ENCODE measurements at regions not wholly inside any gene's neighbourhood (a gene's known extent, or its start where the extent isn't known, plus 50 kb on each side); places are given as distances from the start of the nearest gene placed in this dataset.

- ChIA-PET CTCF (no interaction called here), POLR2A (no interaction called here)
- Histone ChIP-seq H3K36me3 (ENCODE audit: control insufficient read depth, insufficient read depth, low read length) (no peaks in the 10 kb centered on the region), H3K9me3 (ENCODE audit: control insufficient read depth, insufficient read depth, low read depth, low read length) (no peaks in the 10 kb centered on the region), H3K4me1 (ENCODE audit: control insufficient read depth, insufficient read depth, low read length) (no peaks in the 10 kb centered on the region), H3K27ac (ENCODE audit: low read length) (no peak overlapping the region), H3K4me3 (ENCODE audit: low read depth in 2 of 2, low read length in 2 of 2) (no peak overlapping the region), H3K27me3 (ENCODE audit: control insufficient read depth, insufficient read depth, low read length) (no peaks in the 10 kb centered on the region)
- TF ChIP-seq CTCF (IDR thresholded peaks at IDR 0.05) (no peak), SIN3A (IDR thresholded peaks at IDR 0.05; ENCODE audit: borderline replicate concordance, insufficient read depth, low read depth, low read length) (no peak)
- DNase-seq (ENCODE audit: low read depth, low spot score) (no peak), ATAC-seq (no peak)
- intact Hi-C loops (cut with micrococcal nuclease; ENCODE audit: unreplicated experiment) = no loop called here
- BruUV-seq (replicated peaks) = no TSS peak
- in situ Hi-C loops (cut with HindIII; ENCODE audit: low pct_unique_long_range_greater_than_20kb, low sequenced_read_pairs) = no loop called here
Observed at GRCh38 chrX:65925592-65925991, 114.3 kb downstream of the VSIG4 start.

GRCh38 chrX:65925005-65925404 is 114.9 kb downstream of the VSIG4 start:
- CTCF ChIA-PET = no interaction called here

More at GRCh38 chrX:65925005-65925404, 114.9 kb downstream of the VSIG4 start:
- POLR2A ChIA-PET = no interaction called here
- no peak overlapping the region for H3K4me3 ChIP-seq (ENCODE audit: low read depth in 2 of 2, low read length in 2 of 2)
- DNase-seq (ENCODE audit: low read depth, low spot score) = no peak
- BruUV-seq (replicated peaks) = no TSS peak
- no peaks in the 10 kb centered on the region for H3K9me3 ChIP-seq (ENCODE audit: control insufficient read depth, insufficient read depth, low read depth, low read length)
- H3K4me1 ChIP-seq (ENCODE audit: control insufficient read depth, insufficient read depth, low read length) = no peaks in the 10 kb centered on the region
- no peak for TF ChIP-seq CTCF (IDR thresholded peaks at IDR 0.05)
- TF ChIP-seq POLR2AphosphoS5 (IDR thresholded peaks at IDR 0.05; ENCODE audit: low read depth, low read length) = no peak
- no peak for TF ChIP-seq TCF7L2 (IDR thresholded peaks at IDR 0.05; ENCODE audit: low read depth, low read length)
- no peak for TF ChIP-seq REST (IDR thresholded peaks at IDR 0.05; ENCODE audit: insufficient read depth in 1 of 2, low read depth in 2 of 2, low read length in 1 of 2)
- no peak for TF ChIP-seq SIN3A (IDR thresholded peaks at IDR 0.05; ENCODE audit: borderline replicate concordance, insufficient read depth, low read depth, low read length)
- ATAC-seq = no peak
- no peaks in the 10 kb centered on the region for H3K36me3 ChIP-seq (ENCODE audit: control insufficient read depth, insufficient read depth, low read length)
- H3K27ac ChIP-seq (ENCODE audit: low read length) = no peak overlapping the region
- in situ Hi-C loops (cut with HindIII; ENCODE audit: low pct_unique_long_range_greater_than_20kb, low sequenced_read_pairs) = no loop called here
- intact Hi-C loops (cut with micrococcal nuclease; ENCODE audit: unreplicated experiment) = no loop called here
- no peaks in the 10 kb centered on the region for H3K27me3 ChIP-seq (ENCODE audit: control insufficient read depth, insufficient read depth, low read length)
